ENCODE measurements at regions not wholly inside any gene's neighbourhood (a gene's known extent, or its start where the extent isn't known, plus 50 kb on each side); places are given as distances from the start of the nearest gene placed in this dataset.

- TF ChIP-seq CTCF (conservative IDR thresholded peaks at IDR 0.05; ENCODE audit: low read length) (no peak), EZH2phosphoT487 (IDR thresholded peaks at IDR 0.05; ENCODE audit: borderline replicate concordance) (no peak)
These were observed 134.6 kb downstream of the RFLNA start for GRCh38 chr12:124429535-124429934.

Measured in Loucy (cell line).